ENCODE measurements at regions not wholly inside any gene's neighbourhood (a gene's known extent, or its start where the extent isn't known, plus 50 kb on each side); places are given as distances from the start of the nearest gene placed in this dataset.
"Not testable (repeated sequence)": the region's sequence is repeated elsewhere in the genome, so short reads cannot be mapped to it uniquely, and the experiment has no call there.

- H3K27me3 ChIP-seq = no peaks in the 10 kb centered on the region
- TF ChIP-seq, protein P1, sequence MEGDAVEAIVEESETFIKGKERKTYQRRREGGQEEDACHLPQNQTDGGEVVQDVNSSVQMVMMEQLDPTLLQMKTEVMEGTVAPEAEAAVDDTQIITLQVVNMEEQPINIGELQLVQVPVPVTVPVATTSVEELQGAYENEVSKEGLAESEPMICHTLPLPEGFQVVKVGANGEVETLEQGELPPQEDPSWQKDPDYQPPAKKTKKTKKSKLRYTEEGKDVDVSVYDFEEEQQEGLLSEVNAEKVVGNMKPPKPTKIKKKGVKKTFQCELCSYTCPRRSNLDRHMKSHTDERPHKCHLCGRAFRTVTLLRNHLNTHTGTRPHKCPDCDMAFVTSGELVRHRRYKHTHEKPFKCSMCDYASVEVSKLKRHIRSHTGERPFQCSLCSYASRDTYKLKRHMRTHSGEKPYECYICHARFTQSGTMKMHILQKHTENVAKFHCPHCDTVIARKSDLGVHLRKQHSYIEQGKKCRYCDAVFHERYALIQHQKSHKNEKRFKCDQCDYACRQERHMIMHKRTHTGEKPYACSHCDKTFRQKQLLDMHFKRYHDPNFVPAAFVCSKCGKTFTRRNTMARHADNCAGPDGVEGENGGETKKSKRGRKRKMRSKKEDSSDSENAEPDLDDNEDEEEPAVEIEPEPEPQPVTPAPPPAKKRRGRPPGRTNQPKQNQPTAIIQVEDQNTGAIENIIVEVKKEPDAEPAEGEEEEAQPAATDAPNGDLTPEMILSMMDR (IDR thresholded peaks at IDR 0.05) = no peak
- no peaks in the 10 kb centered on the region for H3K36me3 ChIP-seq
- DNase-seq = no peak
- H3K27ac ChIP-seq = no peak overlapping the region
- intact Hi-C loops (cut with DNase I) = no loop called here
- no peak overlapping the region for H3K4me3 ChIP-seq
- no peaks in the 10 kb centered on the region for H3K9me3 ChIP-seq
- no peaks in the 10 kb centered on the region for H3K4me1 ChIP-seq
- ATAC-seq = no peak
These were observed 122.1 kb upstream of the FBXL17 start for GRCh38 chr5:108503986-108504385.

GRCh38 chr5:108495615-108496014 lies 113.7 kb upstream of the FBXL17 start:
- H3K27ac ChIP-seq; H3K4me3 ChIP-seq; intact Hi-C loops (cut with DNase I); ATAC-seq; H3K36me3 ChIP-seq; DNase-seq; H3K4me1 ChIP-seq; H3K27me3 ChIP-seq; H3K9me3 ChIP-seq: not testable (repeated sequence)

DNA sequence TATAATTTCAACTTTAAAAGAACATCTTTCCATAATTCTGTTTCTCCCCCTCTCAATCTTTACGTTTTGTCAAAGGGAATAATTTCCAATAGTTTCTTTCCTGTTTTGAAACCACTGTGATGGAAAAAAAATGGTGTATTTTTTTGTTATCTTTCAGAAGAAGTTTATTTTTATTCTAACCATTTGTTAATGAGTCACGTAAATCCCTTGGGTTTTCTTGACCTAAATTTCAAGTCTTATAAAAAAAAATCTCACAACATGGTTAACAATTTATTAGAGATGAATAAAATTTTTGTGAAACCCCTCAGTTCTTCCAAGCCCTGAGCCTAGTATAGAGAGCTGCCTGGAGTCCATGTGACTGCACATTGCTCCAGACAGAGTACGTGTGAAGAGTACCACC lies 106.1 kb upstream of the FBXL17 start:
- H3K4me1 ChIP-seq = no peaks in the 10 kb centered on the region
- DNase-seq (no peak), ATAC-seq (no peak)
- intact Hi-C loops (cut with DNase I) = no loop called here
- H3K9me3 ChIP-seq = no peaks in the 10 kb centered on the region
- no peaks in the 10 kb centered on the region for H3K27me3 ChIP-seq
- H3K36me3 ChIP-seq = no peaks in the 10 kb centered on the region
- H3K4me3 ChIP-seq = no peak overlapping the region
- TF ChIP-seq, protein P1 (IDR thresholded peaks at IDR 0.05) = no peak
- no peak overlapping the region for H3K27ac ChIP-seq

DNA sequence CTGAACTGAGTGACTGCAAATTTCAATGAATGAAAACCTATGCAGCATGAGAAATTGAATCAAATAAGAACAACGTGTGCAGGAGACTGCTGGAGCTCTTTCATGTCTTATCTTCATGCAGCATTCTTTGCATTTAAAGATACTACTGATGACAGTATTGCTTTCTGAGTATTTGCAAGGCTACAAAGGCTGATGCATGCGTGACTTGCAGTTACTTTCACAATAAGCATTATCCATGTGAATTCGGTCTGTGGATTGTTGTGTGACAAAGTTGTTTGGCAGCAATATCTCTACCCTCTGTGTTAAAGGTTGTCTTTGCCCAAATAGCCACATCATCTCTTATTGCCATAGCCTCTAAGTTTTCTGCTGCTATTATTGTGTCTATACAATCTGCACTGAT lies 102.1 kb upstream of the FBXL17 start:
- TF ChIP-seq, protein P1 (IDR thresholded peaks at IDR 0.05) = no peak
- no peaks in the 10 kb centered on the region for H3K36me3 ChIP-seq
- ATAC-seq (no peak), DNase-seq (no peak)
- no peak overlapping the region for H3K4me3 ChIP-seq
- no peak overlapping the region for H3K27ac ChIP-seq
- H3K4me1 ChIP-seq = no peaks in the 10 kb centered on the region
- intact Hi-C loops (cut with DNase I) = no loop called here
- H3K9me3 ChIP-seq = no peaks in the 10 kb centered on the region
- H3K27me3 ChIP-seq = no peaks in the 10 kb centered on the region

DNA sequence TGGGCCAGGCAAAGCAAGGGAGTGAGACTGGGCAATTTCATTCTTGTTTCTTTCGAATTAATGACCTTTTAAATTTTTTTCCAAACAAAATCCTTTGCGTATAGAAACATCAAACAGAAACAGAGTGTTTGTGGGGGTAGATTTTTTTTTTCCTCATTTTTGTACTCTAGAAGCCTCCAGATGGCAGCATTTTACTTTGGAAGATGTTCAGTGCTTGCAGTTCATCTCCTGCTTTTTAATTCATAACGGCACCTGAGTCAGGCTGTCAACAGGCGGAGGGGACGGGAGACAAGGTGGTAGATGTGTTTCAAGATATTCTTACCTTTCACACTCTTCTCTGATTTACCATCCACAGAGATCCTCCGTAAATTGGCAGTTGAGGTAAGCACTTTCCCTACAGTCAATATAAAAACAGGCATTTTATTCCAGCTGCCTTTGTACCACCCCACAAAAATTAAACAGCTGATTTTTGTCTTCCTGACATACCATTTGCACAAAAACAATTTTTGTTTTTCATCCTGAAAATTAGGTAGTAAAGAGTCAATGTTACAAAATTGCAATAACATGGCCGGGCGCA lies 99.5 kb upstream of the FBXL17 start:
- TF ChIP-seq, protein P1 (IDR thresholded peaks at IDR 0.05) = peak; percentile 32
- H3K27me3 ChIP-seq = no peaks in the 10 kb centered on the region
- H3K36me3 ChIP-seq = no peaks in the 10 kb centered on the region
- DNase-seq (no peak), ATAC-seq (no peak)
- H3K4me3 ChIP-seq = no peak overlapping the region
- intact Hi-C loops (cut with DNase I) = no loop called here
- H3K27ac ChIP-seq = no peak overlapping the region
- H3K4me1 ChIP-seq = no peaks in the 10 kb centered on the region
- no peaks in the 10 kb centered on the region for H3K9me3 ChIP-seq

GRCh38 chr5:108472237-108472636 lies 90.3 kb upstream of the FBXL17 start:
- DNase-seq (no peak), ATAC-seq (no peak)
- no peaks in the 10 kb centered on the region for H3K4me1 ChIP-seq
- H3K9me3 ChIP-seq = no peaks in the 10 kb centered on the region
- TF ChIP-seq, protein P1 (IDR thresholded peaks at IDR 0.05) = no peak
- no peaks in the 10 kb centered on the region for H3K36me3 ChIP-seq
- no peaks in the 10 kb centered on the region for H3K27me3 ChIP-seq
- H3K4me3 ChIP-seq = no peak overlapping the region
- no peak overlapping the region for H3K27ac ChIP-seq
- intact Hi-C loops (cut with DNase I) = no loop called here

All from upper lobe of right lung (tissue), 1 donor.